HEK293 (cell line): ENCODE measurements at regions not wholly inside any gene's neighbourhood (a gene's known extent, or its start where the extent isn't known, plus 50 kb on each side); places are given as distances from the start of the nearest gene placed in this dataset.

Source experiments
- CTCF ChIA-PET: fragments of 350-600 bp; formaldehyde crosslinking; extraction: SDS; loops from one replicate; lab custom pipeline; 2021; ENCODE audit warnings: antibody characterized with exemption; lab: Yijun Ruan, JAX
- POLR2A ChIA-PET: fragments of 300-600 bp; formaldehyde crosslinking; extraction: SDS; loops from one replicate; lab custom pipeline; 2020; ENCODE audit warnings: antibody characterized with exemption, inconsistent platforms; lab: Yijun Ruan, JAX
- H3K27ac ChIP-seq: fragments of 200-500 bp; sonication (Bioruptor generic); 2 replicates; pipeline ENCODE4 v1.5.1; 2014; ENCODE audit warnings: low read depth, low read length, control low read depth, inconsistent platforms; ENCODE audit errors: extremely low read depth
- H3K36me3 ChIP-seq, 2 experiments: fragments of 200-500 bp in 1 of 2; sonication (Bioruptor generic) in 1 of 2; 1 replicate in 1 of 2; 2 replicates in 1 of 2; pipeline ENCODE4 v1.5.1; 2014 to 2017; ENCODE audit warnings: inconsistent platforms in 2 of 2, low read length in 2 of 2; ENCODE audit not compliant: control insufficient read depth in 2 of 2, insufficient read depth in 1 of 2
- H3K4me1 ChIP-seq: fragments of 200-500 bp; sonication (Bioruptor generic); 2 replicates; pipeline ENCODE4 v1.5.1; 2014; ENCODE audit warnings: mild to moderate bottlenecking, low read length, inconsistent platforms; ENCODE audit not compliant: control insufficient read depth, insufficient read depth
- H3K4me3 ChIP-seq: 2 replicates; pipeline ENCODE4 v1.5.1; 2011; ENCODE audit warnings: low read depth, mild to moderate bottlenecking, control low read depth, low read length, moderate library complexity
- H3K9me3 ChIP-seq: fragments of 200-500 bp; sonication (Bioruptor generic); 2 replicates; pipeline ENCODE4 v1.5.1; 2014; ENCODE audit warnings: low read depth, low read length, inconsistent platforms; ENCODE audit not compliant: control insufficient read depth, insufficient read depth
- ATF2 ChIP-seq: fragments of 450-650 bp; formaldehyde crosslinking; IDR thresholded peaks from 2 replicates; pipeline ENCODE4 v1.5.1; 2016; ENCODE audit warnings: missing biosample characterization, missing genetic modification characterization, low read depth
- BCL11A ChIP-seq: fragments of 450-650 bp; formaldehyde crosslinking; IDR thresholded peaks from 2 replicates; pipeline ENCODE4 v1.5.1; 2016; ENCODE audit warnings: low read depth, missing biosample characterization, missing genetic modification characterization
- EGR2 ChIP-seq: fragments of 450-650 bp; formaldehyde crosslinking; IDR thresholded peaks from 2 replicates; pipeline ENCODE4 v1.5.1; 2016; ENCODE audit warnings: low read depth, missing biosample characterization, missing genetic modification characterization
- GFI1B ChIP-seq: fragments of 450-650 bp; formaldehyde crosslinking; IDR thresholded peaks from 2 replicates; pipeline ENCODE4 v1.5.1; 2016; ENCODE audit warnings: missing biosample characterization, missing genetic modification characterization
- GLIS2 ChIP-seq: fragments of 450-650 bp; formaldehyde crosslinking; IDR thresholded peaks from 2 replicates; pipeline ENCODE4 v1.5.1; 2016; ENCODE audit warnings: missing biosample characterization, missing genetic modification characterization
- MYNN ChIP-seq: fragments of 450-650 bp; formaldehyde crosslinking; IDR thresholded peaks from 2 replicates; pipeline ENCODE4 v1.5.1; 2016; ENCODE audit warnings: missing biosample characterization, missing genetic modification characterization, borderline replicate concordance
- PBX3 ChIP-seq: sonication (generic); formaldehyde crosslinking; IDR thresholded peaks from 2 replicates; pipeline ENCODE4 v1.8.1; 2022; ENCODE audit warnings: mild to moderate bottlenecking, moderate library complexity, missing genetic modification reagents
- PRDM6 ChIP-seq: fragments of 450-650 bp; formaldehyde crosslinking; IDR thresholded peaks from 2 replicates; pipeline ENCODE4 v1.5.1; 2017; ENCODE audit warnings: missing biosample characterization, missing genetic modification characterization
- REPIN1 ChIP-seq: fragments of 450-650 bp; formaldehyde crosslinking; IDR thresholded peaks from 2 replicates; pipeline ENCODE4 v1.5.1; 2017; ENCODE audit warnings: missing biosample characterization, missing genetic modification characterization, low read depth
- ZBTB48 ChIP-seq: fragments of 450-650 bp; formaldehyde crosslinking; IDR thresholded peaks from 2 replicates; pipeline ENCODE4 v1.5.1; 2016; ENCODE audit warnings: missing biosample characterization, missing genetic modification characterization
- ZBTB8A ChIP-seq: fragments of 450-650 bp; formaldehyde crosslinking; IDR thresholded peaks from 2 replicates; pipeline ENCODE4 v1.5.1; 2016; ENCODE audit warnings: missing biosample characterization, missing genetic modification characterization
- ZNF132 ChIP-seq: fragments of 450-650 bp; formaldehyde crosslinking; IDR thresholded peaks from 2 replicates; pipeline ENCODE4 v1.5.1; 2017; ENCODE audit warnings: missing biosample characterization, missing genetic modification characterization, borderline replicate concordance
- ZNF174 ChIP-seq: fragments of 450-650 bp; formaldehyde crosslinking; IDR thresholded peaks from 2 replicates; pipeline ENCODE4 v1.5.0; 2017; ENCODE audit warnings: missing biosample characterization, mild to moderate bottlenecking, missing genetic modification characterization
- ZNF280D ChIP-seq: fragments of 450-650 bp; formaldehyde crosslinking; IDR thresholded peaks from 2 replicates; pipeline ENCODE4 v1.5.1; 2016; ENCODE audit warnings: missing biosample characterization, missing genetic modification characterization
- ZNF302 ChIP-seq: fragments of 450-650 bp; formaldehyde crosslinking; IDR thresholded peaks from 2 replicates; pipeline ENCODE4 v1.5.1; 2016; ENCODE audit warnings: missing biosample characterization, missing genetic modification characterization, low read depth
- ZNF350 ChIP-seq: fragments of 450-650 bp; formaldehyde crosslinking; IDR thresholded peaks from 2 replicates; pipeline ENCODE4 v1.5.0; 2017; ENCODE audit warnings: missing biosample characterization, mild to moderate bottlenecking, missing genetic modification characterization
- ZNF394 ChIP-seq: fragments of 450-650 bp; formaldehyde crosslinking; IDR thresholded peaks from 2 replicates; pipeline ENCODE4 v1.5.1; 2016; ENCODE audit warnings: missing biosample characterization, missing genetic modification characterization, mild to moderate bottlenecking, moderate library complexity, borderline replicate concordance
- ZNF488 ChIP-seq: fragments of 450-650 bp; formaldehyde crosslinking; IDR thresholded peaks from 2 replicates; pipeline ENCODE4 v1.5.1; 2016; ENCODE audit warnings: missing biosample characterization, missing genetic modification characterization
- ZNF548 ChIP-seq: fragments of 450-650 bp; formaldehyde crosslinking; IDR thresholded peaks from 2 replicates; pipeline ENCODE4 v1.5.1; 2016; ENCODE audit warnings: missing biosample characterization, missing genetic modification characterization
- ZNF610 ChIP-seq: fragments of 450-650 bp; formaldehyde crosslinking; IDR thresholded peaks from 2 replicates; pipeline ENCODE4 v1.5.1; 2016; ENCODE audit warnings: missing biosample characterization, missing genetic modification characterization, borderline replicate concordance
- ZNF623 ChIP-seq: fragments of 450-650 bp; formaldehyde crosslinking; IDR thresholded peaks from 2 replicates; pipeline ENCODE4 v1.5.1; 2016; ENCODE audit warnings: missing biosample characterization, missing genetic modification characterization
- ZNF830 ChIP-seq: fragments of 450-650 bp; IDR thresholded peaks from 2 replicates; pipeline ENCODE4 v1.5.0; 2018; ENCODE audit warnings: missing biosample characterization, missing genetic modification characterization, low read depth, mild to moderate bottlenecking, moderate library complexity

GRCh38 chr11:38937709-38938108, 2339.7 kb upstream of the RAG2 start:
- H3K4me3 ChIP-seq: no peak overlapping the region
- H3K36me3 ChIP-seq: no peaks in the 10 kb centered on the region
- ChIA-PET POLR2A (no interaction called here), CTCF (no interaction called here)
- no peaks in the 10 kb centered on the region for H3K4me1 ChIP-seq
- no peaks in the 10 kb centered on the region for H3K9me3 ChIP-seq
- no peak for TF ChIP-seq ZNF302 (tag by site-specific recombination)
- H3K27ac ChIP-seq: no peak overlapping the region

GRCh38 chr11:38935941-38936340, 2337.9 kb upstream of the RAG2 start:
- Histone ChIP-seq H3K4me3 (no peak overlapping the region), H3K27ac (no peak overlapping the region), H3K36me3 (no peaks in the 10 kb centered on the region), H3K4me1 (no peaks in the 10 kb centered on the region), H3K9me3 (no peaks in the 10 kb centered on the region)
- TF ChIP-seq GLIS2 (tag by site-specific recombination) (no peak), ZNF610 (tag by site-specific recombination) (no peak), ZNF548 (no peak), MYNN (tag by site-specific recombination) (no peak), GFI1B (no peak), ZNF132 (tag by site-specific recombination) (no peak), REPIN1 (tag by site-specific recombination) (no peak)
- CTCF ChIA-PET: no interaction called here
- POLR2A ChIA-PET: no interaction called here

- Histone ChIP-seq H3K36me3 (no peaks in the 10 kb centered on the region), H3K9me3 (no peaks in the 10 kb centered on the region), H3K27ac (no peak overlapping the region), H3K4me3 (no peak overlapping the region), H3K4me1 (no peaks in the 10 kb centered on the region)
- CTCF ChIA-PET: no interaction called here
- POLR2A ChIA-PET: no interaction called here
- no peak for TF ChIP-seq ZBTB8A (tag by site-specific recombination)
- no peak for TF ChIP-seq EGR2 (tag by site-specific recombination)
- no peak for TF ChIP-seq ZNF488 (tag by site-specific recombination)
- TF ChIP-seq ZNF174 (tag by site-specific recombination): no peak
- TF ChIP-seq ZNF623 (tag by site-specific recombination): no peak
- TF ChIP-seq ZNF280D (tag by site-specific recombination): no peak
- TF ChIP-seq BCL11A (tag by site-specific recombination): no peak
- no peak for TF ChIP-seq ZNF394 (tag by site-specific recombination)
- TF ChIP-seq GFI1B: no peak
- no peak for TF ChIP-seq ZNF350 (tag by site-specific recombination)
- TF ChIP-seq ZBTB48 (tag by site-specific recombination): no peak
- TF ChIP-seq PRDM6 (tag by site-specific recombination): no peak
- no peak for TF ChIP-seq GLIS2 (tag by site-specific recombination)
- no peak for TF ChIP-seq ATF2
- TF ChIP-seq ZNF830 (tag by site-specific recombination): no peak
- TF ChIP-seq PBX3 (CRISPR knock-in tag): no peak
These were observed 2330.0 kb upstream of the RAG2 start for GRCh38 chr11:38927993-38928392.
